Osteocyte (in vitro differentiated cells): ENCODE measurements at regions not wholly inside any gene's neighbourhood (a gene's known extent, or its start where the extent isn't known, plus 50 kb on each side); places are given as distances from the start of the nearest gene placed in this dataset.

Experiments
- DNase-seq: peaks from one replicate; pipeline ENCODE4 v3.0.0; 2021; ENCODE audit warnings: mixed read lengths; ENCODE audit not compliant: unreplicated experiment; ENCODE audit errors: extremely low spot score
- H3K27ac Mint-ChIP-seq: one replicate; pipeline ENCODE4 v1.8.0; 2021; ENCODE audit warnings: mild to moderate bottlenecking, mixed read lengths; ENCODE audit not compliant: unreplicated experiment
- H3K27me3 Mint-ChIP-seq: one replicate; pipeline ENCODE4 v1.8.0; 2021; ENCODE audit warnings: mixed read lengths; ENCODE audit not compliant: unreplicated experiment
- H3K36me3 Mint-ChIP-seq: one replicate; pipeline ENCODE4 v1.8.0; 2021; ENCODE audit warnings: mixed read lengths; ENCODE audit not compliant: unreplicated experiment
- H3K4me1 Mint-ChIP-seq: one replicate; pipeline ENCODE4 v1.8.0; 2021; ENCODE audit warnings: mixed read lengths; ENCODE audit not compliant: unreplicated experiment
- H3K4me3 Mint-ChIP-seq: one replicate; pipeline ENCODE4 v1.8.0; 2021; ENCODE audit warnings: mild to moderate bottlenecking, moderate library complexity, mixed read lengths; ENCODE audit not compliant: unreplicated experiment
- H3K9me3 Mint-ChIP-seq: one replicate; pipeline ENCODE4 v1.8.0; 2021; ENCODE audit warnings: mixed read lengths; ENCODE audit not compliant: unreplicated experiment
- CTCF ChIP-seq: fragments of 200-600 bp; sonication (generic); IDR thresholded peaks from 2 replicates; pipeline ENCODE4 v1.5.0; 2021; ENCODE audit warnings: antibody characterized with exemption, mild to moderate bottlenecking, moderate library complexity

GRCh38 chr5:60448600-60448999 is 251.4 kb downstream of the DEPDC1B start:
- no peak overlapping the region for H3K4me3 Mint-ChIP-seq
- no peaks in the 10 kb centered on the region for H3K36me3 Mint-ChIP-seq
- H3K4me1 Mint-ChIP-seq = peaks cover 19% of the 10 kb centered on the region
- no peaks in the 10 kb centered on the region for H3K9me3 Mint-ChIP-seq
- no peak overlapping the region for H3K27ac Mint-ChIP-seq
- H3K27me3 Mint-ChIP-seq = peaks cover 6% of the 10 kb centered on the region
- no peak for DNase-seq
- no peak for TF ChIP-seq CTCF

- H3K36me3 Mint-ChIP-seq = no peaks in the 10 kb centered on the region
- no peaks in the 10 kb centered on the region for H3K9me3 Mint-ChIP-seq
- H3K4me3 Mint-ChIP-seq = no peak overlapping the region
- H3K4me1 Mint-ChIP-seq = peaks cover 19% of the 10 kb centered on the region
- peaks cover 6% of the 10 kb centered on the region for H3K27me3 Mint-ChIP-seq
- no peak for DNase-seq
- no peak for TF ChIP-seq CTCF
- no peak overlapping the region for H3K27ac Mint-ChIP-seq
Measured at GRCh38 chr5:60447488-60447920, 252.5 kb downstream of the DEPDC1B start.

- Mint-ChIP-seq H3K4me1 (peaks cover 19% of the 10 kb centered on the region), H3K4me3 (no peak overlapping the region), H3K9me3 (no peaks in the 10 kb centered on the region), H3K36me3 (no peaks in the 10 kb centered on the region), H3K27me3 (peaks cover 6% of the 10 kb centered on the region), H3K27ac (no peak overlapping the region)
- no peak for TF ChIP-seq CTCF
- no peak for DNase-seq
Measured at GRCh38 chr5:60446917-60447316, 253.0 kb downstream of the DEPDC1B start.

GRCh38 chr5:60445921-60446320 is 254.0 kb downstream of the DEPDC1B start:
- Mint-ChIP-seq H3K27ac (no peak overlapping the region), H3K36me3 (no peaks in the 10 kb centered on the region), H3K27me3 (peaks cover 6% of the 10 kb centered on the region), H3K4me3 (no peak overlapping the region), H3K9me3 (no peaks in the 10 kb centered on the region), H3K4me1 (peaks cover 19% of the 10 kb centered on the region)
- no peak for TF ChIP-seq CTCF
- no peak for DNase-seq

- no peak for TF ChIP-seq CTCF
- Mint-ChIP-seq H3K27me3 (peaks cover 7% of the 10 kb centered on the region), H3K36me3 (no peaks in the 10 kb centered on the region), H3K4me3 (no peak overlapping the region), H3K9me3 (no peaks in the 10 kb centered on the region), H3K4me1 (peaks cover 19% of the 10 kb centered on the region), H3K27ac (no peak overlapping the region)
- no peak for DNase-seq
Measured at GRCh38 chr5:60445427-60445826, 254.5 kb downstream of the DEPDC1B start.
